Stomach (tissue), 4 donors: ENCODE measurements at regions not wholly inside any gene's neighbourhood (a gene's known extent, or its start where the extent isn't known, plus 50 kb on each side); places are given as distances from the start of the nearest gene placed in this dataset.

ENCODE experiments used
- CTCF ChIP-seq, 7 experiments: fragments of 450-650 bp in 4 of 7; fragments of 200-600 bp in 3 of 7; sonication (generic) in 3 of 7; IDR thresholded peaks; one replicate each; pipeline ENCODE4 v1.5.1; 2016 to 2019; ENCODE audit warnings: antibody characterized with exemption in 7 of 7, control low read depth in 2 of 7, mild to moderate bottlenecking in 1 of 7
- POLR2A ChIP-seq, 4 donors: fragments of 450-650 bp; IDR thresholded peaks; one replicate each; pipeline ENCODE4 v1.6.1; 2016; ENCODE audit warnings: antibody characterized with exemption in 4 of 4, control low read depth in 2 of 4, mild to moderate bottlenecking in 1 of 4, moderate library complexity in 1 of 4

- no peak for TF ChIP-seq CTCF (IDR thresholded peaks at IDR 0.05)
- TF ChIP-seq POLR2A (IDR thresholded peaks at IDR 0.05), result no peak
Observed at GRCh38 chr6:165949324-165949723, 218.3 kb downstream of the TBXT start.
